SHP77 treated with DMSO at 0.1 percent for 48 hours (cell line): ENCODE measurements at regions not wholly inside any gene's neighbourhood (a gene's known extent, or its start where the extent isn't known, plus 50 kb on each side); places are given as distances from the start of the nearest gene placed in this dataset.

Source experiments
- DNase-seq: peaks from one replicate; lab custom pipeline; 2025; lab: John Stamatoyannopoulos, UW

GRCh38 chr22:34055525-34056200 is 135.4 kb upstream of the LARGE1 start:
- DNase-seq, result no peak

- no peak for DNase-seq
Observed at GRCh38 chr22:34057726-34058125, 137.4 kb upstream of the LARGE1 start.

- DNase-seq, result no peak
Observed at GRCh38 chr22:34064696-34065095, 144.4 kb upstream of the LARGE1 start.

- no peak for DNase-seq
Observed at GRCh38 chr22:34067031-34067430, 146.8 kb upstream of the LARGE1 start.

GRCh38 chr22:34068001-34068400 is 147.7 kb upstream of the LARGE1 start:
- DNase-seq, result peak; percentile 38

GRCh38 chr22:34070051-34070450 is 149.8 kb upstream of the LARGE1 start:
- no peak for DNase-seq

- DNase-seq, result no peak
Observed at GRCh38 chr22:34070531-34070930, 150.3 kb upstream of the LARGE1 start.

- no peak for DNase-seq
Observed at GRCh38 chr22:34072585-34072984, 152.3 kb upstream of the LARGE1 start.

GRCh38 chr22:34080433-34080832 is 160.2 kb upstream of the LARGE1 start:
- no peak for DNase-seq

- DNase-seq, result no peak
Observed at GRCh38 chr22:34096770-34097169, 176.5 kb upstream of the LARGE1 start.

- DNase-seq, result no peak
Observed at GRCh38 chr22:34099278-34099677, 179.0 kb upstream of the LARGE1 start.

GRCh38 chr22:34102633-34103032 is 182.4 kb upstream of the LARGE1 start:
- DNase-seq, result no peak

- DNase-seq, result peak; percentile 56
Observed at GRCh38 chr22:34105461-34106062, 185.3 kb upstream of the LARGE1 start.

GRCh38 chr22:34108168-34108567 is 187.9 kb upstream of the LARGE1 start:
- no peak for DNase-seq

- no peak for DNase-seq
Observed at GRCh38 chr22:34111210-34111824, 191.0 kb upstream of the LARGE1 start.

GRCh38 chr22:34113381-34113780 is 193.1 kb upstream of the LARGE1 start:
- DNase-seq, result no peak

GRCh38 chr22:34114406-34114805 is 194.1 kb upstream of the LARGE1 start:
- no peak for DNase-seq

- no peak for DNase-seq
Observed at GRCh38 chr22:34115722-34116121, 195.4 kb upstream of the LARGE1 start.

- DNase-seq, result no peak
Observed at GRCh38 chr22:34116126-34116525, 195.8 kb upstream of the LARGE1 start.

GRCh38 chr22:34122042-34122441 is 201.8 kb upstream of the LARGE1 start:
- no peak for DNase-seq

- DNase-seq, result no peak
Observed at GRCh38 chr22:34129691-34130486, 209.6 kb upstream of the LARGE1 start.

GRCh38 chr22:34135749-34136148 is 215.5 kb upstream of the LARGE1 start:
- DNase-seq, result no peak

GRCh38 chr22:34150023-34150422 is 229.7 kb upstream of the LARGE1 start:
- no peak for DNase-seq
